ENCODE measurements at regions not wholly inside any gene's neighbourhood (a gene's known extent, or its start where the extent isn't known, plus 50 kb on each side); places are given as distances from the start of the nearest gene placed in this dataset.

DNA sequence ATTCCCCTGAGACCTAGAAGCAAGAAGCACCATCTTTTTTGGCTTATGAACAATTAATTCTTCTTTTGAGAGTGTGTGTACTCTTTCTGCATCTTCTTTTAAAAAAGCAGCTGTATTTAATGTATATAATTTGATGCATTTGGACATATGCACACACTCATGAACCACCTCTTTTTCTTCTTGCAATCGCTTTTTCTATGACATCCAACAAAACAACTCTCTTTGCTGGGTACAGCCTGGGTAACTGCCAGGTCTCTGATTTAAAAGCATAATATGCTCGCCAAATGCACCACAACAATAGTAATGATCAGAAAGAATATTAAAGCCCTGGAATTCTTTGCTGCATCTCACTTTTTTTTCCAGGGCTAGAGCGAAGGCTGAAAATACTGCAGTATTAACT, 97.3 kb downstream of the HAPSTR1 start:
- no peak for DNase-seq

DNA sequence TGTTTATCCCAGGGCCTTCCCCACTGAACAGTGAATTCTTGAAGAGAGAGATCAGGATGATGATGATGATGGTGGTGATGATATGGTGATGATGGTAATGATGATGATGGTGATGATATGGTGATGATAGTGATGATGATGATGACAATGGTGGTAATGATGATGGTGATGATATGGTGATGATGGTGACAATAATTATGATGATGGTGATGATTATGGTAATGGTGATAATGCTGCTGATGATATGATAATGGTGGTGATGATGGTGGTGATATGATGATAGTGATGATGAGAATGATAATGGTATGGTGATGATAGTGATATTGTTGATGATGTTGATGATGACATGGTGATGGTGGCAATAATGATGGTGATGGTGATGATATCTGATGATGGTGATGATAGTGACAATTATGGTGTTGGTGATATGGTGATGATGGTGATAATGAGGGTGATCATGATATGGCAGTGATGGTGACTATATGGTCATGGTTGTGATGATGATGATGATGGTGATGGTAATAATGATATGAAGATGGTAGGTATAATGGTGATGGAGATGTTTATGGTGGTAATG, 99.9 kb downstream of the HAPSTR1 start:
- DNase-seq = no peak

DNA sequence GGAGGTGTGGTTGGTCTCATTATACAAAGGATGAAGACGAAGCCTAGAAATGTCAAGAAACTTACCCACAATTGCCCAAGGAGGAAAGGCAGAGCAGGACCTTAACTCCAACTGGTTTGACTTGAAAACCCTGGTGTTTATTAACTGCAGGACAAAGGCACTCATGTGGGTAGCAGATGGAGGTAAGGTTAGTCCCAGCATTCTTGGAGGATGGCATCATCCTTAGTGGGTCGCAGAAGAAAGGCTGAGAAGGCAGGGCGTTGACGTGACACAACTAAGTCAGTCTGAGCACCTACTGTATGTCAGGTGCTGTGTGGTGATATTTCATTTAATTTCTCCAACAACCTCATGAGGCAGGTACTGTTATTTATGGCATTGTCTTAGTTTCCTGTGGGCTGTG, 101.3 kb downstream of the HAPSTR1 start:
- DNase-seq = no peak

DNA sequence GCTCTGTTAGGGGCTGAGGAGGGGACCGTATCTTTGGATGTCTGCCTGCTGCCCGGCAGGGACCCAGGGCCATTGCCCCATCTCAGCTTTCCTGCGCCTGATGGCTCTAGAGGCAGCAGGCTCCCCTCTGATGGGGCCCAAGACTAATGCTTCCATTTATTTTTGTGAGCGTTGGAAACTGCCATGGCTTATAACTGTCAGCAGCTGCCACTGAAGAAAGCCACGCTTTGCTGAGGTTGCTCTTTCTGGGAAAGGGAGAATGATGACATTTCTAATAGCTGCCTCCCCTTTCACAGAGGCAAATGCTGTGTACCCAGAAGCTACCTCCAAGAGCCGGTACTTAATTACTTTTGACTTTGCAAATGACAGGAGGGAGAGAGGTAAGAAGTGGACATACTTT, 103.8 kb downstream of the HAPSTR1 start:
- DNase-seq = no peak

DNA sequence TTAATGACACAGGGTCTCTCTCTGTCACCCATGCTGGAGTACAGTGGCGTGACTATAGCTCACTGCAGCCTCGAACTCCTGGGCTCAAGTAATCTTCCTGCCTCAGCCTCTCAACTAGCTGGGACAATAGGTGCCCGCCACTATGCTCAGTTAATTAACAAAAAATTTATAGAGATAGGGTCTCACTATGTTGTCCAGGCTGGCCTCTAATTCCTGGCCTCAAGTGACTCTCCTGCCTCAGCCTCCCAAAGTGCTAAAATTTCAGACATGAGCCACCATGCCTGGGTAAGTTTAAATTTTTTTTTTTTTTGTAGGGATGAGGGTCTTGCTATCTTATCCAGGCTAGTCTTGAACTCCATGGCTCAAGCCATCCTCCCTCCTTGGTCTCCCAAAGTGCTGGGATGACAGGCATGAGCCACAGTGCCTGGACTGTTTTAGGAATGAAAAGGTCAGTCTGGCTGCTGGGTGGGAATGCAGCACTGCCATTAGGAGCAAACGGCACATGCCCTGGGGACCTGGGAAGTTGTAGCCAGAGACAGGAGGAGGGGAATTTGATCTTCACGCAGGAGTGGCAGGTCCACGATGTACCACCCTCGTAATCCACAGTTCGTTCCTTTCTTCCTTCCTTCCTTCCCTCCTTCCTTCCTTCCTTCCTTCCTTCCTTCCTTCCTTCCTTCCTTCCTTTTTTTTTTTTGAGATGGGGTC, 106.7 kb downstream of the HAPSTR1 start:
- no peak for DNase-seq

DNA sequence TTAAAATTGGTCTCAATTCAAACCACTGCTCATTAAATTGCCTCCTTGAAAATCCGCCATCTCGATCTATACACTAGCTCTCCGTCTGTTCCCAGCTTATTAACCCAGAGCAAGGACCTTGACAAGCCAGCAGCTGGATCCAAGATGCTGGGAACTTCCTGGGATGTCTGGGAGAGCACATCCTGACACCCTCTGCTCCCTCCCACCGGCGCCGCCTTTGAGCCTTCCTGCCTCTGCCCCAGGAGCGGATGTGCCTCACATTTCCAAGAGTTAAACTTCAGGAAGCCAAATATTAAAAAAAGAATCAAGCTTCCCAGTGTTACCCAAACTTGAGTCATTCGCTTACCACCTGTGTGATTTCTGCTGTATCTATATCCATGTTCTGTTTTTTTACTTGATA, 107.9 kb downstream of the HAPSTR1 start:
- DNase-seq = no peak

DNA sequence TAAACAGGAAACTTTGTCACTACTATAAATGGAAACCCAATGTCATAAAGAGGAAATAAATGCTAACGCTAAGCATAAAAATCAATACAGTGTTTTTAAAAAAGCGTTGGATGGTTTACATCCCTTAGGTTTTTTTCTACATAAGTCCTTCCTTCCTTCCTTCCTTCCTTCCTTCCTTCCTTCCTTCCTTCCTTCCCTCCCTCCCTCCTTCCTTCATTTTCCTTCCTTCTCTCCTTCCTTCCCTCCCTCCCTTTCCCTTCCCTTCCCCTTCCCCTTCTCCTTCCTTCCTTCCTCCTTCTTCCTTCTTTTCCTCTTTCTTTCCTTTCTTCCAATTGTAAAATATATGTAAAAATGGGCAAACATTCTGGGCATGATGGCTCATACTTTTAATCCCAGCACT, 108.3 kb downstream of the HAPSTR1 start:
- DNase-seq = no peak

DNA sequence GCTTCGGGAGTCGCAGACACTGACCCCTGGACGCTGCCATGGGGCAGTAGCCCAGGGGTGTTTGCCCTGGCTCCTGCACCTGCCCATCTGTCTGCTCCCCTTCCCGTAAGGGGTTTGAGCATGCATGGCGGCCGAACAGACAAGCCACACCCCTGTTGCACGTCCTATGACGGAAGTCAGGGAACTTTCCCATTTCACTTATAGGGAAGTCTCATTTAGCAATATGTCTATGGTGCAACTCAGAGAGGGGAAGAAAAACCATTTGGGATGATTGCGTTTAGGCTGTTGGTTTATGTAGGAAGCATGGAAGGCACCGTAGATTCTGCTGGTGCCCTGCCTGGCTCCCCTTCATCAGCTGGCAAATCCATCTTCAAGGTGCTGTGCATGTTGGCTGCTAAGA, 112.5 kb downstream of the HAPSTR1 start:
- DNase-seq = no peak

DNA sequence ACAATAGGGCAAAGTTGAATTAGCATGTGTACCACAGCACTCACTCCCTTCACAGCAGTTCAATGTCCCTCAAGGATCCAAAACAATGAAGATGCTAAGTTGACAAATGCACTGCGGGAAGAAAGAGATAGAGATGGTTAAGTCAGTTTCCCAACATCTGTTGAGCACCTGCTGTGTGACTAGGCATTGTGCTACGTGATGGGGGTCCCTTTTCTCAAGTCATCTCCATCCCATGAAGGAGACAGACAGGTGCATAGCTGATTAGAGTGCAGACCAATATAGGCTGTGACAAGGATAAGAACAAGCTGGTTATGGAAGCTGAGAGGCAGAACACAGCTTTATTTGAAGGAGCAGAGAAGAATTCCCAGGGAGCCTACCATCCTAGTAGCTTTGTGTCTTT, 114.2 kb downstream of the HAPSTR1 start:
- DNase-seq = no peak

DNA sequence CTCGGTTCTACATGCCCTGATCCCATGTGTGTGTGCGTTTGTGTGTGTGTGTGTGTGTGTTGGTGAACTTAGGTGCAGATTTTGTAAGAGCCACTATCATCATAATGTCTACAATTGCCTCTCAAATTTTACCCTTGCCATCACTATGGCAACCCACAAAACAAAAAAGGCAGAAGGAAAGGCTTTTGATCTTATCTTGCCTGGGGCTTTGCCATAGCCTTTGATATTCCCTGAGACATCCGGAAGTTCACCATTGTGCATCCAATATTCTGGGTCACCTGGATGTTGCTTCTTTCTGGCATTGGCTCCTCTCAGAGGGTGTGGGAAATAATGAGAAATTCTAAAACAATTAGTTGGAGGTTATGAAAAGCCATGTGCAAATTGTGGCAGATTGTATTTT, 114.7 kb downstream of the HAPSTR1 start:
- DNase-seq = no peak

DNA sequence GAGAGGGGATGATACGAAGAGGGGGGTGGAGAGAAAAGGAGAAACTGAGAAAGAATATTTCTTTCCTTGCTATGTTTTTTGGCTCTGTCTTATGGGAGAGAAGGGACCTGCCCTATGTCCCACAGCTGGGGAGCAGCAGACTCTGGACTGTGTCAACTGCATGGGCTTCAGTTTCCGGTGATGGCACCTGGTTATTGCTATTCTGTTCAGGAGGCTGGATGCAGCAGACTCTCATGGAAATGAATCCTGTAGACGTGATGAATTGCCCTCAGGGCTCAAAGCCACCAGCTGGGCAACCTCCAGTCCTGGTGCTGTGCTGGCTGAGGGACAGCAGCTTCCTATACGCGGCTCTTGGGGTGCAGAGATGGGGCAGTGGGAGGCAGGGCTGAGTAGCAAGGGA, 121.2 kb downstream of the HAPSTR1 start:
- DNase-seq = no peak

DNA sequence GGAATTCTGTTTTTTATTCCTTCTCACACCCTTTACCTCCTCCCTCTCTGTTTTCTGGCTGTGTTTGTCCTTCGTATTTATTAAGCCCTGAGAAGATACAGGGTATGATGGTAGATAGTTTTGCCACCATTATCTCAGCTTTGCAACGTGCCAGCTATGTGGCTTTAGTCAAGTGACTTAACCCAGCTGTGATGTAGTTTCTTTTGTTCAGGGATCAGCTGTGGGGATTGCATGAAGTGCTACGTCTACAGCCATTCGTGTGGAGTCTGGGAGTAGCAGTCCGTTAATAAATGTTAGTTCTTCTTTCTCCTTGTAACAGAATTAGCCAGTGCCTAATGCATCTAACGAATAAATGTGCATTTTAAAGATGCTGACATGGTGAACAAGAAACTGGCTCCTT, 128.4 kb downstream of the HAPSTR1 start:
- no peak for DNase-seq

DNA sequence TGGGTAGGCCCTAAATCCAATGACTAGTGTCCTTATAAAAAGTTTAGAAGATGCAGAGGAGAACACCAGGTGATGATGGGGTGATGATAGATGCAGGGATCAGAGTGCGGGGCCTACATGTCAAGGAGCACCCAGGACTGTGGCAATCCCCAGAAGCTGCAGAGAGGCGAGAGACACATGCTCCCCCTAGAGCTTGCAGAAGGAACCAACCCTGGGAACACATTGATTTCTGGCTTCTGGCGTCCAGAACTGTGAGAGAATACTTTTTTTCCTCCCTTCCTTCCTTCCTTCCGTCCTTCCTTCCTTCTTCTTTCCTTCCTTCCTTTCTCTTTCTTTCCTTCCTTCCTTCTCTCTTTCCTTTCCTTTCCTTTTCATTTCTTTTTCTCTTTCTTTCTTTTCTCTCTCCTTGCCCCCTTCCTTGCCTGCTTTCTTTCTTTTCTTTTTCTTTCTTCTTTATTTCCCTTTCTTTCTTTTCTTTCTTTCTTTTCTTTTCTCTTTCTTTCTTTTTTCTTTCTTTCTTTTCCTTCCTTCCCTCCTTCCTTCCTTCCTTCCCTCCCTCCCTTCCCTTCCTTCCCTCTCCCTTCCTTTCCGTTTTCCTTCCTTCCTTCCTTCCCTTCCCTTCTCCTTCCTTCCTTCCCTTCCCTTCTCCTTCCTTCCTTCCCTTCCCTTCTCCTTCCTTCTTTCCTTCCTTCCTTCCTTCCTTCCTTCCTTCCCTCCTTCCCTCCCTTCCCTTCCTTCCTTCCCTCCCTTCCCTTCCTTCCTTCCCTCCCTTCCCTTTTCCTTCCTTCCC, 134.3 kb downstream of the HAPSTR1 start:
- no peak for DNase-seq

DNA sequence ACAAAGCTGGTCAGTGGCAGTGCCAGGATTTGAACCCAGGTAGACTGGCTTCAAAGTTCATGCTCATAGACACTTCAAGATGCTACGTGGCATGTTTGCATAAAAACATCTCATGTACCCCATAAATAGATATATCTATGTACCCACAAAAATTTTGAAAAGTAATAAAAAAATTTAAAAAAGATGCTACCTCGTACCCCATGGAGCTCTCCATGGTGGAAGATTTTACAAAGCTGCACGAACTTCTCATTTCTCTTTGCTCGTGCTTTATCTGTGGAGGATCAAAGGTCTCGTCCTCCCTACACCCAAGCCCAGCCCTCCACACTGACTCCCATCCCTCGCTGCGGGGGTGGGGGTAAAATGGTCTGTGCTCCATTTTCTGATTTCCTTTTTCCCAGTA, 135.5 kb downstream of the HAPSTR1 start:
- DNase-seq = no peak

DNA sequence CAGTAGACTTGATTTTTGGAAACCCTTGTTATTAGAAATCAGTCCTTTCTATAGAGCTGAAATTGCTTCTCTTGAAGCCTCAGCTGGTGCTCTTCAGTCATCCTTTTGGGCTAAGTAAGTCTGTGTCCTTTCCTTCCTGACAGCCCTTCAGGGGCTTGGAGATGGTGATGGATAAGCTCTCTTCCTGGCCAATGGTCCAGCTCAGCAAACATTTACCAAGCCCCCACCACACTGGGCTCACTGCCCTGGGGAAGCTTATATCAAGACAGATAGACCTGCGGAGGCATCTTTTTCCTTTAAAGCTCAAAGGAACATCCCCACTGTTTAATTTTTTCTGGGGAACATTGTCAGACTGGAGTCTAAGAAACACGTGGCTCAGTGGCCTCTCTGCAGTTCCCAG, 139.6 kb downstream of the HAPSTR1 start:
- DNase-seq = no peak

DNA sequence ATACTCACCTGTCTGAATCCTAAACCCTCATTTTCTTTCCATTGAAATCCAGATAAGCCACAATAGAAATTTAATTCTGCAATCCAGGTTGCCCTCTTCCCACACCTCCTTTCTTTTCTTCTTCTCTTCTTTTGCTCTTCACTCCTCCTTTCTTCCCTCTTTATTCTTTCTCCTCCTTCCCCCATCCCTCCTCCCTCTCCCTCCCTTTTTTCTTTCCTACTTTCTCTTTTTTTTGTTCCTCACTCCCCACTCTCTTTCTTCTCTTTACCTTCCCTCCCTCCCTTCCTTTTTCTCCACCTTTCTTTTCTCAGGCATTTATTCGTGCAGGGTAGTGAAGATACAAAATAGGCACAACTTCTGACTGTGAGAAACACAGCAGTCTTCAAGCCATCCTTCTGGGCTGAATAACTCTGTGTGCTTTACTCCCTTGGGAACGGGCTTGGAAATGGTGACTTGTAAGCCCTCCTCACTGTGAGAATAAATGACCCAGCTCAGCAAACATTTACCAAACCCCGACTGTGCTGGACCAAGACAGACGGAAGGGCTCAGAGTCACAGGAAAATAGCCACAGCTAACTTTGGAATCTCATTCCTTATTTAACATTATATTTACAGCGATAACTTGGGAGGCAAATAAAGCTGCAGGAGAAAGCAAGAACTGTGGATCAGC, 140.8 kb downstream of the HAPSTR1 start:
- DNase-seq = no peak

DNA sequence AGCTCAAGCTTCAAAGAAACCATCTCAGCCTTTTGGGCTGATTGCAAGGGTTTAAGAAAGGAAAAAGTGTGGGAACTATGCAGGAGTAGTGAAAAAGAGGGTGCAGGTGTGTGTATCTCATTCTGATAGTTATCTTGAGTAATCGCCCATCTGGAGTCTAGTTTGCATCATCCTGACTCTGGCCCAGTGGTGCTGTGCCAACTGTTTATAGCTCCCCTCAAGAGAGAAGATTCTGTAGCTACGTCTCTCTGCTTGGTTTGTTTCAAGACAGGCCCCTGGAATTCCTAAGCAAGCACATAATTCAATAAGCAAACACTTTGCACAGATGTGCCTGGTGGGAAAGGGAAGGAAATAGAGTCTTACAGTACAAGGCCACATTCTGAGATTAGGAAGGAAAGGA, 144.4 kb downstream of the HAPSTR1 start:
- no peak for DNase-seq

DNA sequence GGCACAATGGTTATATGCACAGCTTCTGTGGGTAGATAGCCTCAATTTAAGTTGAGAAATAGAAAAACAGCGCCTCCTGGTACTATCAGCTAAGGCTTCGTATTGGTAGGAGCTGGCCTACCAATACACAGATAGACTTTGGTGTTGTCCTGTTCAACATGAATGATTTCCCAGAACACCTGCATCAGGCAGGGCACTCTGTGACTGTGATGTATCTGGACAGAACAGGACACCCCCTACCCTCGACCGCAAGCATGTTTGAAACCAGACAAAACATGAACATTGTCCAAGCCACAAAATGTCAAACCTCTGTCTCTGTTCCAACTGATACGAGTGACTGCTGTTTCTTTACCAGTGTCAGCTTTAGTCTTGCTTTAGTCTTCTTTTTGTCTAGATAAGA, 144.9 kb downstream of the HAPSTR1 start:
- DNase-seq = no peak

DNA sequence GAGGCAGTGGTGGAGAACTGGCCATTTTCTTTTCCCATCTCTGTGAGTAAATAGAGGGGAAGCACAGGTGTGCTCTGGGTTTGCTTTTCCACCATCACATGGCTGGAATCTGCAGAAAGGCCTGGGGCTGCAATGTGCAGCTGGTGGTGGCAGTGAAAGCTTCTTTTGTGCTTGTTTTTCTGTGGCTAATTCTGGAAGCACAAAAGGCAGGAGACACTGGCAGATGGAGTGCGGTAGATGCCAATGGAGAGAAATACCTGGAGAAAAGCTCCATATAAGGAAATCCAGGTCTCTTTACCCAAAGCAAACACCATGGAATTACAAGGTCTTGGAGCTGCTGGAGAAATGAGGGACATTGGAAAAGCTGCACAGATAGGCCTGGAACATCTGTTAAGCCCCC, 146.9 kb downstream of the HAPSTR1 start:
- DNase-seq = no peak

DNA sequence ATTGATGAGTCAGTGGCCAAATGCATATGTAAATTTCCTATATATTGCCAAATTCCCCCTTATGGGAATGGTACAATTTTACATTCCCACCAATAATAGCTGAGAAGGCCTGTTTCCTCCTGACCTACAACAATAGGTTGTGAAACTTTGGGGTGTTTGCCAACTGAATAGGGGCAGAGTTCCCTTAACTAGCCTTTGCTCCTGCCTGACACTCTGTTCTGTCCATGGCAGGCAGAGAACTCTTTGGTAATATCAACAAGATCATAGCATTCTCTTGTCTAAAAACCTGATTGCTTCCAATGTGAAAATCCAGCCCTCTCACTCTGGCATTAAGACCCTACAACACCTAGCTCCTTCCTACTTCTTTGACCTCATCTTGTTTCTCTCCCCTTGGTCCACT, 149.7 kb downstream of the HAPSTR1 start:
- no peak for DNase-seq

DNA sequence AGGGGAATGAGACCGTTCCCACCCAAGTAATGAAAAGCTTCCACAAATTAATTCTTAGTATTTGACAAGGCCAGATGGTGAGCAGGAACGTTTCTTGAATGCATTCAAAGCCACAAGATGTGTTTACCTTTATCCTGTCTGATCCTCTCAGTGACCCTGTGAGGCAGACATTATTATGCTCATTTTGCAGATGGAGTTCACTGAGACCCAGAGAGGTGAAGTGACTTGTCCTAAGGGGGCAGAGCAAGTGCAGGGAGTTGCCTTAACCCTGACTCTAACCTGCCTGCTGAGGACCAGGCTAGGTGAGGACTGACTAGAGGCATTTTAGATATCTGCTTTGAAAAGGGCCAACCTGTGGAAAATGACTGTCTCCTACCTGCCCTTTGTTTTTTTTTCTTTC, 156.7 kb downstream of the HAPSTR1 start:
- no peak for DNase-seq

DNA sequence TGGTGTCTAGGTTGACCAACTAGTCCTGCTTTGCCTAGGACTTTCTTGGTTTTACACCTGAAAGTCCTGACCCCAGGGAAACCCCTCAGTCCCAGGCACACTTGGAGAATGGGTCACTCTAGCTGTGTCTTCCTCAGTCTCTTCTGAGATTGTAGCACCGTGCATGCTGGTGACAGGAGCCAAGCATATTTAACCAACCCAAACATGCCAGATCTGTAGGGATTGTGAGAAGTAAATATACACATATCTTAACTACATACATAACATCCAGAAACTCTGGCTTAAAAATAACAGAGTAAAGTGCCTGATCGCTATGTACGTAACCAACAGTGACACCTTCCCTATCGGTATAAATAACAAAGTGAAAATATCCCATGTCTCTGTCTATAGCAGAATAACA, 158.1 kb downstream of the HAPSTR1 start:
- DNase-seq = no peak

DNA sequence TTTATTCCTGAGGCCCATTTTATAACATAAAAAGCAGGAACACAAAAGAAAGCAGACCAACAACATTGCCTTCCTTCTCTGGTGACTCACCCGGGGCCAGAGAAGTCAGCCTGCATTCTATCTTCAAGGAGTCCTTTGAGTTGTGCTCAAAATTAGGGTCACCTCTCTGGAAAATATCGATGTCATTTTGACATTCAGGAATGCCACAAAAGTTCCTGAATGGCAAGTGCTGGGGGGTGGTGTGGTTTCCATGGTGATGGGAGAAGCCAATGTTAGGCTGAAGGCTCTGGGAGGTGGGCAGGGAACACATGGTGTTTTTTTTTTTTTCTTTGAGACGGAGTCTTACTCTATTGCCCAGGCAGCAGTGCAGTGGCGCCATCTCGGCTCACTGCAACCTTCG, 159.6 kb downstream of the HAPSTR1 start:
- no peak for DNase-seq

DNA sequence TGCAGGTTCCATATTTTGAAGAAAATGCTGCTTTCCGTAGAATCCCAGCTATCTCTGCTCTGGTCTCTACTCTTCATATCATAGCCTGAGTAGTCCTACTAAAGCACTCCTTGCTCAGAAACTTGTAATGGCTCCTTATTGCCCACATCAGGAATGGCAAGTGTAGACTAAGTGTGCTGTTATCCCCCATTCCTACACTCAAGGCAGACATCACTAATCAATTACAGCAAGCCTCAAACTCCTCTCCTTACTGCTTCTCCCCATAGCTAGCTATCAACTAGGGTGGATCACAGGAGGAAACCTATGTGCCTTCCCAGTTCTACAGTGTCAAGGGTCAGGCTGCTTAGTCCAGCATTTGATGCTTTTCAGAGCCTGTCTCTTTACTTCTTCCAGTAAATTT, 163.4 kb downstream of the HAPSTR1 start:
- no peak for DNase-seq

Measured in NCI-H1436 (cell line).